Stomach (tissue), 8 donors: ENCODE measurements at regions not wholly inside any gene's neighbourhood (a gene's known extent, or its start where the extent isn't known, plus 50 kb on each side); places are given as distances from the start of the nearest gene placed in this dataset.

Experiments
- DNase-seq, 2 donors: peaks; one replicate each; pipeline versions ENCODE4 v3.0.0 to v3.0.0-alpha.2; 2013 to 2019
- H3K27ac ChIP-seq, 5 donors: fragments of 200-600 bp in 4 of 5; sonication (generic) in 4 of 5; one replicate each; pipeline ENCODE4 v1.5.1; 2013 to 2019; ENCODE audit warnings: mild to moderate bottlenecking in 1 of 5, moderate library complexity in 1 of 5
- H3K27me3 ChIP-seq, 3 donors: fragments of 200-600 bp; sonication (generic); one replicate each; pipeline ENCODE4 v1.5.1; 2017 to 2019; ENCODE audit warnings: mixed run types in 1 of 3
- H3K36me3 ChIP-seq, 4 donors: fragments of 200-600 bp; sonication (generic); 1 replicate in 3 of 4; 2 replicates in 1 of 4; pipeline ENCODE4 v1.5.1; 2016 to 2019
- H3K4me1 ChIP-seq, 4 donors: fragments of 200-600 bp; sonication (generic); one replicate each; pipeline ENCODE4 v1.5.1; 2016 to 2019
- H3K4me3 ChIP-seq, 4 donors: fragments of 200-600 bp; sonication (generic) in 3 of 4; one replicate each; pipeline ENCODE4 v1.5.1; 2016 to 2019; ENCODE audit warnings: mild to moderate bottlenecking in 1 of 4
- H3K9me3 ChIP-seq, 4 donors: fragments of 200-600 bp; sonication (generic); one replicate each; pipeline ENCODE4 v1.5.1; 2016 to 2019
- CTCF ChIP-seq, 7 experiments: fragments of 450-650 bp in 4 of 7; fragments of 200-600 bp in 3 of 7; sonication (generic) in 3 of 7; IDR thresholded peaks; one replicate each; pipeline ENCODE4 v1.5.1; 2016 to 2019; ENCODE audit warnings: antibody characterized with exemption in 7 of 7, control low read depth in 2 of 7, mild to moderate bottlenecking in 1 of 7
- EP300 ChIP-seq: sonication (generic); formaldehyde crosslinking; IDR thresholded peaks from one replicate; pipeline ENCODE4 v1.6.1; 2017; ENCODE audit warnings: antibody characterized with exemption
- POLR2A ChIP-seq, 4 donors: fragments of 450-650 bp; IDR thresholded peaks; one replicate each; pipeline ENCODE4 v1.6.1; 2016; ENCODE audit warnings: antibody characterized with exemption in 4 of 4, control low read depth in 2 of 4, mild to moderate bottlenecking in 1 of 4, moderate library complexity in 1 of 4
- POLR2AphosphoS5 ChIP-seq, 3 donors: sonication (generic); formaldehyde crosslinking; IDR thresholded peaks; one replicate each; pipeline ENCODE4 v1.6.1; 2016; ENCODE audit warnings: antibody characterized with exemption in 3 of 3
- WGBS, 5 donors: extraction: QIAGEN DNeasy Blood & Tissue Kit in 3 of 5; methylation state at CpG; one replicate each; pipeline versions ENCODE4 v1.1.5 to v1.1.7; 2013 to 2018; 5-methylcytosine and 5-hydroxymethylcytosine counted together
- intact Hi-C: fragments of 100-400 bp; cut with DNase I; formaldehyde crosslinking; loops from one replicate; pipeline ENCODE4 v1.15.1; 2023; ENCODE audit warnings: low total_unique reads
- donor health status: healthy with polysubstance abuse.
- donor health status: Bipolar disorder and iron deficiency.
- donor health status: healthy.

GRCh38 chr18:4842751-4843150 lies 354.3 kb downstream of the AKAIN1 start:
- intact Hi-C loops = no loop called here
- H3K4me3 ChIP-seq = no peak overlapping the region
- H3K36me3 ChIP-seq = no peaks in the 10 kb centered on the region
- H3K27ac ChIP-seq = no peak overlapping the region
- no peaks in the 10 kb centered on the region for H3K27me3 ChIP-seq
- WGBS, 5 donors = 50 to 88% (median 74%) methylated on average over 1 of the region's 1 CpG
- DNase-seq = no peak
- H3K9me3 ChIP-seq = peaks cover 0 to 29% (median 0%) of the 10 kb centered on the region in 4 donors
- no peak for TF ChIP-seq POLR2AphosphoS5 (IDR thresholded peaks at IDR 0.05)
- no peak for TF ChIP-seq EP300
- TF ChIP-seq CTCF (IDR thresholded peaks at IDR 0.05) = no peak
- no peak for TF ChIP-seq POLR2A (IDR thresholded peaks at IDR 0.05)
- H3K4me1 ChIP-seq = no peaks in the 10 kb centered on the region

DNA sequence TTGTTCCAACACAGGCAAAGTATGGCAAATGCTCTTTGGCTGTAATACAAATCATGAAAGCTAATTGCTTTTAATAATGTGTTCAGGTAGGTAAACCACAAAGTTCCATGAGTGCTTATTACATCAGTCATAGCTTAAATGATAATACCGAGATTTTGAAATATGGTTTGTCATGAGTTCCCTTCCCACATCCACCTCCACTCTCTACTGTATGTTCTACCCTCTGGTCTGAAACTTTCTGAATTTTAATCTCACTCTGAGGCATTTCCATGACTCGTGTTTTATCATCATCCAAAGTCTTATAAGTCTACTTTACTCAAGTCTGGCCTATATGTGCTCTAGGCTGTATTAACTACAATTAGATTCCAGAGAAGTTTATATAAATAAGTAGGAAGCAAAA lies 354.8 kb downstream of the AKAIN1 start:
- no peak overlapping the region for H3K4me3 ChIP-seq
- 58 to 73% (median 62%) methylated on average over 2 of the region's 2 CpGs for WGBS, 5 donors
- no peak for DNase-seq
- H3K36me3 ChIP-seq = no peaks in the 10 kb centered on the region
- TF ChIP-seq EP300 (no peak), CTCF (IDR thresholded peaks at IDR 0.05) (no peak), POLR2AphosphoS5 (IDR thresholded peaks at IDR 0.05) (no peak), POLR2A (IDR thresholded peaks at IDR 0.05) (no peak)
- intact Hi-C loops = no loop called here
- H3K27me3 ChIP-seq = no peaks in the 10 kb centered on the region
- H3K9me3 ChIP-seq = peaks cover 0 to 29% (median 0%) of the 10 kb centered on the region in 4 donors
- no peaks in the 10 kb centered on the region for H3K4me1 ChIP-seq
- H3K27ac ChIP-seq = no peak overlapping the region

DNA sequence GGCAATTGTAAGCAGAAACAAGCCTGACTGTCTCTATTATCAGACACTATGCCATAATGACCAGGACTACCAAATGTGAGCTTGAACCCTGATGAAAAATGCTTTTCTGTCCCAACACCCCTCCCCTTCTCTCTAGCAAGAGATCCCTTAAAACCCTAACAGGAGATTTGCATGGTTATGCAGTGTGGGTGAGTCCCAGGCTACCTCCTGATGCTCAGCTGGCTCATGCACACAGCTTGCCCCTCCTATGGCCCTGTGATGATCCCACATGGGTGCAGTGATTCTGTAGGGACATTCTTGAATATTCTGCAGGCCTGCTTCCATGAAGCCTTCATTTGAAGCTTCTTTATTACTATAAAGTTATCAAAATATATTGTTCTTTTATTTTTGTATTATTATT lies 357.4 kb downstream of the AKAIN1 start:
- Histone ChIP-seq H3K27ac (no peak overlapping the region), H3K4me1 (no peaks in the 10 kb centered on the region), H3K36me3 (no peaks in the 10 kb centered on the region), H3K27me3 (no peaks in the 10 kb centered on the region), H3K4me3 (no peak overlapping the region), H3K9me3 (peaks cover 0 to 29% (median 0%) of the 10 kb centered on the region in 4 donors)
- intact Hi-C loops = no loop called here
- no peak for TF ChIP-seq EP300
- TF ChIP-seq CTCF (IDR thresholded peaks at IDR 0.05) = no peak
- no peak for TF ChIP-seq POLR2AphosphoS5 (IDR thresholded peaks at IDR 0.05)
- no peak for TF ChIP-seq POLR2A (IDR thresholded peaks at IDR 0.05)
- DNase-seq = no peak

DNA sequence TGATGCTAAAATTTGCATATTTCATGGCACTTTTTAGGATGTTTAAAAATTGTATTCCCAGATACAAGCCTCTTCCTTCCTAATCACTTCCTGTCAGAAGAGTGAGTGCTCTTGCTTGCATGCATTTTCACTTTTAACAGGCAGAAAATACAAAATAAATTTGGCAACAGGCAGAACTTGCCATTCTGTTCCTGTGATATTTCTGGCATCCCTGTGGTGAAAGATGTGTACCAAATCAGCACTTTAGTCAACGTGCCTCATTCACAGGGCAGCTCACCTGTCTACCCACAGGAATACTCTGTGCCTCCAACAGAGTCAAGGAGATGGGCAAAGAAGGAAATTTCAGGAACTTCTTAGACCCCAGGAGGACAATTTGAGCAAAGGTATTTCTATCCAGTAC lies 360.9 kb downstream of the AKAIN1 start:
- WGBS, 5 donors = 35 to 68% (median 50%) methylated on average over 1 of the region's 1 CpG

GRCh38 chr18:4831791-4832375 lies 365.2 kb downstream of the AKAIN1 start:
- H3K9me3 ChIP-seq = peaks cover 0 to 30% (median 0%) of the 10 kb centered on the region in 4 donors
- intact Hi-C loops = no loop called here
- no peak overlapping the region for H3K27ac ChIP-seq
- H3K4me3 ChIP-seq = no peak overlapping the region
- TF ChIP-seq POLR2A (IDR thresholded peaks at IDR 0.05) (no peak), CTCF (IDR thresholded peaks at IDR 0.05) (no peak), POLR2AphosphoS5 (IDR thresholded peaks at IDR 0.05) (no peak)
- DNase-seq = no peak
- H3K27me3 ChIP-seq = no peaks in the 10 kb centered on the region
- WGBS, 5 donors = 64 to 76% (median 69%) methylated on average over 5 of the region's 5 CpGs
- no peaks in the 10 kb centered on the region for H3K4me1 ChIP-seq
- H3K36me3 ChIP-seq = no peaks in the 10 kb centered on the region

More for the DNA sequence above, 360.9 kb downstream of the AKAIN1 start:
- Histone ChIP-seq H3K4me3 (no peak overlapping the region), H3K27ac (no peak overlapping the region), H3K27me3 (no peaks in the 10 kb centered on the region), H3K9me3 (peaks cover 0 to 24% (median 0%) of the 10 kb centered on the region in 4 donors), H3K4me1 (no peaks in the 10 kb centered on the region), H3K36me3 (no peaks in the 10 kb centered on the region)
- no peak for DNase-seq
- intact Hi-C loops = no loop called here
- no peak for TF ChIP-seq EP300
